GM20000 (cell line): ENCODE measurements at regions not wholly inside any gene's neighbourhood (a gene's known extent, or its start where the extent isn't known, plus 50 kb on each side); places are given as distances from the start of the nearest gene placed in this dataset.

Source experiments
- DNase-seq: peaks from one replicate; pipeline ENCODE4 v3.0.0; 2012; ENCODE audit warnings: low spot score
- CTCF ChIP-seq: IDR thresholded peaks from 2 replicates; pipeline ENCODE4 v1.5.1; 2012; ENCODE audit warnings: mild to moderate bottlenecking, control low read depth; ENCODE audit errors: extremely low read depth, missing control alignments

GRCh38 chr19:30174791-30175190 is 197.4 kb upstream of the ZNF536 start:
- no peak for DNase-seq
- no peak for TF ChIP-seq CTCF

- no peak for DNase-seq
- no peak for TF ChIP-seq CTCF
Observed at GRCh38 chr19:30175987-30176386, 196.2 kb upstream of the ZNF536 start.

DNA sequence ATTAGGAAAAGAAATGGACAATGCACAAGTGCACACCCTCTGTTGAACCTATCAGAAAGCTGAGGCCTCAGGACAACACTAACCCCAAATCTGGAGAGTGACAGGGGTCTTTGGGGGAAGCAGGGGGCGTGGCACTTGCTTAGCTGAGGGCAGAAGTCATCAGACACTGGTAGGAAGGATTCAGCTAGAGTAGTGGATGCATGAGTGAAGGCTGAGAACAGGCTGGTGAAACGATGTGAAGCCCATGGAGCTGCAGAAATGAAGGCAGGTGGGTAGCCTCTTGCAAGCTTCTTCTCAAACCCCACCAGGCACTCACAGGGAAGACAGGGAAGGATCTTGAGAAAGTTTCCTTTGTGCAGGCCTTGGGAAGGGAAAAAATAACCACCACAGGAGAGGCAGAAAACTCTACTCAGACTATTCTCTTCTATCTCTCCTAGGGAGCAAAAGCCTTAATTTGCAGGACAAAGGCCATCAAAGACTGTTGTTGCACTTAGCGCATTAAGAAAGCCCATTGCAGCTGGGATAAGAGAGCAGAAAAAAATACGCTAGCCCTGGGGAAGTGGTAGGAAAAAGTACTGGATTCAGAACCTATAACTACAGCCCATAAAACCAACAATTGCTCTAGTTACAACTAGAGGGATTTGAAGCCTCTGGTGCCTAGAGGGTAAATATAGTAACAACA is 193.3 kb upstream of the ZNF536 start:
- no peak for TF ChIP-seq CTCF

DNA sequence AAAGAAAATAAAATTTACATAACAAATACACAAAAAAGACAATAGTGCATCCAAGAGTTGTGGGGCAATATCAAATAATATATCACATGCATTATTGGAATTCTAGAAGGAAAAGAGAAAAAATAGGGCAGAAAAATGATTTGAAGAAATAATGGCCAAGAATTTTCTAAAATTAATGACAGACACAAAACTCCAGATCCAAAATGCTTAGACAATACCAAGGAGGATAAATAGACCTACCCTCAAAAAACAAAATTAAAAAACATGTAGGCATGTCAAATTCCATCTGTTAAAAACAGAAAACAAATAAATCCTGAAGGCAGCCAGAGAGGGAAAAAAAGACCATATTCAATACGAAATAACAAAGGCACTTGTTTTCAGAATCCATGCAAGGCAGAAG is 191.5 kb upstream of the ZNF536 start:
- no peak for TF ChIP-seq CTCF
- no peak for DNase-seq

More for the DNA sequence above, 193.3 kb upstream of the ZNF536 start:
- no peak for DNase-seq

- TF ChIP-seq CTCF: no peak
- no peak for DNase-seq
Observed at GRCh38 chr19:30183807-30184490, 188.2 kb upstream of the ZNF536 start.

GRCh38 chr19:30202060-30202600 is 170.1 kb upstream of the ZNF536 start:
- DNase-seq: peak; percentile 2

More at GRCh38 chr19:30202060-30202600, 170.1 kb upstream of the ZNF536 start:
- no peak for TF ChIP-seq CTCF
